Upper lobe of left lung (tissue), 6 donors: ENCODE measurements at regions not wholly inside any gene's neighbourhood (a gene's known extent, or its start where the extent isn't known, plus 50 kb on each side); places are given as distances from the start of the nearest gene placed in this dataset.

Experiments
- ATAC-seq, 2 donors: fragments of 200-7000 bp; cut with Tn5 transposase; one replicate each; pipeline ENCODE4 v1.9.1; 2022; ENCODE audit warnings: mild to moderate bottlenecking in 2 of 2, moderate library complexity in 2 of 2; ENCODE audit not compliant: low FRiP score in 2 of 2
- DNase-seq, 2 donors: peaks; one replicate each; pipeline ENCODE4 v3.0.0-alpha.2; 2019 to 2020
- H3K27ac ChIP-seq, 4 donors: fragments of 200-600 bp; sonication (generic); one replicate each; pipeline ENCODE4 v1.5.1; 2016 to 2019
- H3K27me3 ChIP-seq, 4 donors: fragments of 200-600 bp; sonication (generic); one replicate each; pipeline ENCODE4 v1.5.1; 2017 to 2019
- H3K36me3 ChIP-seq, 4 donors: fragments of 200-600 bp; sonication (generic); one replicate each; pipeline ENCODE4 v1.5.1; 2016 to 2019
- H3K4me1 ChIP-seq, 4 donors: fragments of 200-600 bp; sonication (generic); one replicate each; pipeline ENCODE4 v1.5.1; 2018 to 2019
- H3K4me3 ChIP-seq, 4 donors: fragments of 200-600 bp; sonication (generic); one replicate each; pipeline ENCODE4 v1.5.1; 2017 to 2019; ENCODE audit warnings: mild to moderate bottlenecking in 2 of 4, moderate library complexity in 1 of 4
- H3K9me3 ChIP-seq, 4 donors: fragments of 200-600 bp; sonication (generic); one replicate each; pipeline ENCODE4 v1.5.1; 2018 to 2019
- CTCF ChIP-seq, 6 experiments: fragments of 450-650 bp in 4 of 6; fragments of 200-600 bp in 2 of 6; sonication (generic) in 2 of 6; IDR thresholded peaks; one replicate each; pipeline ENCODE4 v1.5.1; 2016 to 2019; ENCODE audit warnings: antibody characterized with exemption in 6 of 6
- EP300 ChIP-seq, 4 donors: sonication (generic); formaldehyde crosslinking; IDR thresholded peaks; one replicate each; pipeline ENCODE4 v1.5.1; 2017; ENCODE audit warnings: antibody characterized with exemption in 4 of 4, control low read depth in 2 of 4
- POLR2A ChIP-seq, 4 donors: fragments of 450-650 bp; IDR thresholded peaks; one replicate each; pipeline ENCODE4 v1.5.1; 2016 to 2017; ENCODE audit warnings: antibody characterized with exemption in 4 of 4, mild to moderate bottlenecking in 2 of 4
- POLR2AphosphoS5 ChIP-seq, 2 donors: sonication (generic); formaldehyde crosslinking; IDR thresholded peaks; one replicate each; pipeline ENCODE4 v1.5.1; 2017; ENCODE audit warnings: antibody characterized with exemption in 2 of 2
- WGBS, 2 donors: methylation state at CpG; one replicate each; pipeline ENCODE4 v1.1.5; 2017 to 2018; 5-methylcytosine and 5-hydroxymethylcytosine counted together
- donor health status: DM: no; HTN: no; CAD: no; lungs with moderate emphysema.
- donor health status: DM: no; HTN: yes; CAD: no; lungs with severe emphysema.

DNA sequence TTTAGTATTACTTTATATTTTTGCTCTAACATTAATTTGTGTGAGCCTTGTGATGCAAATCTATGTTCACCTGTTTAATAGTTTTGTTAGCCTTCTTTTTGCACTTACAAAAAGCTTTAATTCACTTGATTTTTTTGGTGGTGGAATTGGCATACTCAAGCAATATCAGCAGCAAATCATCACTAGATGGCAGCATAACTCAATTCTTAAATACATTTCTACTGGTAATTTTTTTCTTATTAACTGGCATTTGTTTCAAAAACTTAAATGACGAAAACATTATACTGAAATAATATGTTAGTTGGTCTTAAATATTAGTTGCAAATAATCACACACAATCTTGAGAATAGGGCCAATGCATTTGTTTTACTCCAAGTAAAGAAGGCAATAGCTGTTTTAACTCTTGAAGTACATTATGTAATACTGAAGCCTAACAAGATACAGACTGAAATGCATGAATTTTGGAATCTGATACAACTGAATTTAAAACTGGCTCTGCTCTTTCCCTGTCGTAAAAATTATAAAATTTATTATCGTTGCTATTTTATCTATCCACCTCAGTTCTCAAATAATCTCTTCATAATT lies 151.5 kb downstream of the ATXN7L3B start:
- Histone ChIP-seq H3K27me3 (no peaks in the 10 kb centered on the region), H3K27ac (no peak overlapping the region), H3K4me1 (no peaks in the 10 kb centered on the region), H3K4me3 (no peak overlapping the region), H3K36me3 (no peaks in the 10 kb centered on the region), H3K9me3 (no peaks in the 10 kb centered on the region)
- TF ChIP-seq POLR2AphosphoS5 (IDR thresholded peaks at IDR 0.05) (no peak), CTCF (IDR thresholded peaks at IDR 0.05) (peak in 4 of 6 experiments; percentile 9 to 44 (median 31))
- DNase-seq (no peak), ATAC-seq (no peak)
- WGBS, 2 donors = 42 to 60% methylated on average over 3 of the region's 3 CpGs

DNA sequence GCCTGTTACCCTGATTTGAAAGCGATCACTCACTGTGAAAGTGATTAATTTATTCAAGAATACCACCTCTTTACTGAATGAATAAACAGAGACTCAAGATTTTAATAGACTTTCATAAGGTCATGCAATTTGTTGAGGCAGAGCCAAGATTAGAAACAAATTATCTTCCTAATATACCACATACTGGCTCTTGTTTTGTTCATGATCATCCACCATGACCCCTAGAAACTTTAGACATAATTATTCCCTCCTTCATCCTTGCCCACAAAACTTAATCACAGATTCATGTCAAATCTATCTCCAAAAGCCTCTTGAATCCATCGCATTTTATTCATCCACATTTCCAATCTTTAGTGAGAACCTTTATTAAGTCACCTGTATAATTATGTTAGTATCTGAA lies 152.3 kb downstream of the ATXN7L3B start:
- WGBS, 2 donors = 85 to 86% methylated on average over 2 of the region's 2 CpGs
- Histone ChIP-seq H3K27ac (no peak overlapping the region), H3K4me3 (no peak overlapping the region), H3K4me1 (no peaks in the 10 kb centered on the region), H3K9me3 (no peaks in the 10 kb centered on the region), H3K27me3 (no peaks in the 10 kb centered on the region), H3K36me3 (no peaks in the 10 kb centered on the region)
- DNase-seq (no peak), ATAC-seq (no peak)
- TF ChIP-seq POLR2A (IDR thresholded peaks at IDR 0.05) (no peak), CTCF (IDR thresholded peaks at IDR 0.05) (no peak), EP300 (IDR thresholded peaks at IDR 0.05) (no peak), POLR2AphosphoS5 (IDR thresholded peaks at IDR 0.05) (no peak)

DNA sequence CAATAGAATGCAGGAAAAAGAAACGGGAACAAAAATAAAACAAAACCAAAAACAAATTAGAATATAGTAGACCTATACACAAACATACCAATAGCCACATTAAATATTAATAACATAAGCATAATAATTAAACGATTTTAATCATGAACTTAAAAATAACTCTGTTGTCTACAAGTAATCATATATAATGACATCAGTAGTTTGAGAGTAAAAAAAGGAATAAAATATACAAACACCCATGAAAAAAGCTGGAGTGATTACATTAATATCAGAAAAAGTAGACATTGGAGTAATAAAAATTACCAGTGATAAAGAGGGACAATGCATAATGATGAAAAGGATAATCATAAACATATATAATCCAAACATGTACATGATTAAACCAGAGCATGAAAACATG lies 181.8 kb downstream of the ATXN7L3B start:
- ATAC-seq (no peak), DNase-seq (no peak)
- Histone ChIP-seq H3K4me3 (no peak overlapping the region), H3K27ac (no peak overlapping the region), H3K27me3 (no peaks in the 10 kb centered on the region), H3K4me1 (no peaks in the 10 kb centered on the region), H3K9me3 (no peaks in the 10 kb centered on the region), H3K36me3 (no peaks in the 10 kb centered on the region)
- TF ChIP-seq POLR2AphosphoS5 (IDR thresholded peaks at IDR 0.05) = no peak
- no peak for TF ChIP-seq POLR2A (IDR thresholded peaks at IDR 0.05)
- TF ChIP-seq CTCF (IDR thresholded peaks at IDR 0.05) = no peak
- TF ChIP-seq EP300 (IDR thresholded peaks at IDR 0.05) = no peak
- WGBS, 2 donors = 84 to 86% methylated on average over 2 of the region's 2 CpGs

DNA sequence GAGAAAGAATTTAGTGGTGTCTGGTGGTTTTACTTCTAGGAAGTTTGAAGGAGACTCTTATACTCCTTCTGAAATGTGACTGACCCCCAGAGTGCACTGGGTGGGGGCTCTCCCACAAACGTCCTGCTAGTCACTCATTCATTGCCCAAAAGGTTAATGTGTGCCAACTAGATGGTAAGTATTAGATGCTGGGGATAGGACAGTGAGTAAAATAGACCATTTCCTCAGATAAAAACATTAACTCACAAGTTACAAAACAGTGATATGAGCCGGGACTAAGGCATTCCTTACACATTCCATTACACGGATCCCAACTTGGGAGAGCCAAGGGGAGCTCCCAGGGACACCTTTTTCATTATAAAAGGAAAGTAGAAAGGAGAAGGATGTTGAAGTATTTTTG lies 185.1 kb downstream of the ATXN7L3B start:
- no peak for DNase-seq
- Histone ChIP-seq H3K4me3 (no peak overlapping the region), H3K9me3 (no peaks in the 10 kb centered on the region), H3K4me1 (no peaks in the 10 kb centered on the region), H3K36me3 (no peaks in the 10 kb centered on the region), H3K27me3 (no peaks in the 10 kb centered on the region), H3K27ac (no peak overlapping the region)
- 34 to 46% methylated on average over 3 of the region's 3 CpGs for WGBS, 2 donors
- TF ChIP-seq POLR2AphosphoS5 (IDR thresholded peaks at IDR 0.05) (no peak), CTCF (IDR thresholded peaks at IDR 0.05) (no peak)
- no peak for ATAC-seq

- H3K27ac ChIP-seq = no peak overlapping the region
- H3K36me3 ChIP-seq = no peaks in the 10 kb centered on the region
- H3K27me3 ChIP-seq = no peaks in the 10 kb centered on the region
- H3K4me3 ChIP-seq = no peak overlapping the region
- H3K9me3 ChIP-seq = no peaks in the 10 kb centered on the region
- H3K4me1 ChIP-seq = no peaks in the 10 kb centered on the region
- ATAC-seq = no peak
- 57 to 75% methylated on average over 1 of the region's 1 CpG for WGBS, 2 donors
- TF ChIP-seq EP300 (IDR thresholded peaks at IDR 0.05) = no peak
- TF ChIP-seq CTCF (IDR thresholded peaks at IDR 0.05) = no peak
- TF ChIP-seq POLR2A (IDR thresholded peaks at IDR 0.05) = no peak
- TF ChIP-seq POLR2AphosphoS5 (IDR thresholded peaks at IDR 0.05) = no peak
- DNase-seq = no peak
These were observed 187.5 kb downstream of the ATXN7L3B start for GRCh38 chr12:74725154-74725553.
